Neural cell (in vitro differentiated cells): ENCODE measurements at regions not wholly inside any gene's neighbourhood (a gene's known extent, or its start where the extent isn't known, plus 50 kb on each side); places are given as distances from the start of the nearest gene placed in this dataset.
"Not testable (repeated sequence)": the region's sequence is repeated elsewhere in the genome, so short reads cannot be mapped to it uniquely, and the experiment has no call there.

ENCODE experiments used
- H2AFZ ChIP-seq: fragments of 200-600, 300-800 bp; sonication (generic), shearing (Covaris generic); 2 replicates; pipeline ENCODE4 v1.6.0; 2014; ENCODE audit warnings: low read depth, mild to moderate bottlenecking, antibody characterized with exemption, low read length, moderate library complexity
- H3F3A ChIP-seq: fragments of 200-600 bp; shearing (Covaris generic); 2 replicates; pipeline ENCODE4 v1.6.1; 2016; ENCODE audit warnings: mild to moderate bottlenecking, moderate library complexity, mixed read lengths, antibody characterized with exemption, low read length; ENCODE audit not compliant: insufficient read depth, poor library complexity, severe bottlenecking
- H3K27ac ChIP-seq: fragments of 200-600, 300-800 bp; sonication (generic), shearing (Covaris generic); 2 replicates; pipeline ENCODE4 v1.5.1; 2014; ENCODE audit warnings: mild to moderate bottlenecking, low read length, moderate library complexity
- H3K27me3 ChIP-seq: fragments of 300-800, 200-600 bp; sonication (generic), shearing (Covaris generic); 2 replicates; pipeline ENCODE4 v1.6.0; 2014; ENCODE audit warnings: mild to moderate bottlenecking, low read depth, low read length, moderate library complexity; ENCODE audit not compliant: insufficient read depth
- H3K36me3 ChIP-seq: fragments of 300-800, 200-600 bp; sonication (generic), shearing (Covaris generic); 2 replicates; pipeline ENCODE4 v1.5.1; 2014; ENCODE audit warnings: mild to moderate bottlenecking, antibody characterized with exemption, low read length, moderate library complexity; ENCODE audit not compliant: insufficient read depth
- H3K4me2 ChIP-seq: fragments of 300-800, 200-600 bp; sonication (generic), shearing (Covaris generic); 2 replicates; pipeline ENCODE4 v1.6.0; 2014; ENCODE audit warnings: mild to moderate bottlenecking, low read length
- H3K4me3 ChIP-seq: fragments of 300-800, 200-600 bp; sonication (generic), shearing (Covaris generic); 2 replicates; pipeline ENCODE4 v1.5.1; 2014; ENCODE audit warnings: mild to moderate bottlenecking, low read length, moderate library complexity
- H3K79me2 ChIP-seq: fragments of 200-600 bp; shearing (Covaris generic); replicated peaks from 2 replicates; pipeline ENCODE4 v1.6.0; 2014; ENCODE audit warnings: mild to moderate bottlenecking, low read length, moderate library complexity; ENCODE audit not compliant: insufficient read depth
- H3K9ac ChIP-seq: fragments of 300-800, 200-600 bp; sonication (generic), shearing (Covaris generic); 2 replicates; pipeline ENCODE4 v1.6.1; 2016; ENCODE audit warnings: mild to moderate bottlenecking, low read length, mixed read lengths
- H3K9me2 ChIP-seq: fragments of 200-600 bp; shearing (Covaris generic); 2 replicates; pipeline ENCODE4 v1.6.1; 2016; ENCODE audit warnings: mild to moderate bottlenecking, low read length, mixed read lengths; ENCODE audit not compliant: insufficient read depth
- H3K9me3 ChIP-seq: fragments of 200-600, 300-800 bp; sonication (generic), shearing (Covaris generic); 2 replicates; pipeline ENCODE4 v1.6.1; 2016; ENCODE audit warnings: mild to moderate bottlenecking, mixed run types, low read length, moderate library complexity, mixed read lengths
- H4K20me1 ChIP-seq: fragments of 200-600 bp; shearing (Covaris generic); 2 replicates; pipeline ENCODE4 v1.6.1; 2016; ENCODE audit warnings: mild to moderate bottlenecking, mixed run types; ENCODE audit not compliant: insufficient read depth
- EP300 ChIP-seq: fragments of 450-650 bp; conservative IDR thresholded peaks from 2 replicates; pipeline ENCODE4 v1.6.1; 2014; ENCODE audit warnings: antibody characterized with exemption, mild to moderate bottlenecking, moderate library complexity; ENCODE audit not compliant: poor library complexity, severe bottlenecking
- EZH2 ChIP-seq: fragments of 200-600, 300-800 bp; shearing (Covaris generic), sonication (generic); IDR thresholded peaks from 2 replicates; pipeline ENCODE4 v1.6.1; 2014; ENCODE audit warnings: antibody characterized with exemption, low read length, borderline replicate concordance, mild to moderate bottlenecking; ENCODE audit not compliant: insufficient read depth, poor library complexity, severe bottlenecking
- MXI1 ChIP-seq: fragments of 450-650 bp; conservative IDR thresholded peaks from 2 replicates; pipeline ENCODE4 v1.6.1; 2014; ENCODE audit warnings: antibody characterized with exemption, mild to moderate bottlenecking; ENCODE audit not compliant: poor library complexity, severe bottlenecking
- POLR2AphosphoS5 ChIP-seq: IDR thresholded peaks from 2 replicates; pipeline ENCODE4 v1.6.1; 2012
- RAD21 ChIP-seq: fragments of 450-650 bp; conservative IDR thresholded peaks from 2 replicates; pipeline ENCODE4 v1.6.1; 2014; ENCODE audit warnings: antibody characterized with exemption, mild to moderate bottlenecking, moderate library complexity
- SMC3 ChIP-seq: fragments of 450-650 bp; conservative IDR thresholded peaks from 2 replicates; pipeline ENCODE4 v1.6.1; 2014; ENCODE audit warnings: antibody characterized with exemption, mild to moderate bottlenecking, moderate library complexity; ENCODE audit not compliant: poor library complexity
- TAF1 ChIP-seq: IDR thresholded peaks from 2 replicates; pipeline ENCODE4 v1.6.1; 2012; ENCODE audit warnings: low read depth
- TF ChIP-seq, protein P1 (sequence below): IDR thresholded peaks from 2 replicates; pipeline ENCODE4 v1.6.1; 2012; ENCODE audit warnings: borderline replicate concordance
- TF ChIP-seq, protein P2 (sequence below): fragments of 450-650 bp; IDR thresholded peaks from 2 replicates; pipeline ENCODE4 v1.5.1; 2014; ENCODE audit warnings: antibody characterized with exemption, mild to moderate bottlenecking, moderate library complexity; ENCODE audit not compliant: poor library complexity, severe bottlenecking

DNA sequence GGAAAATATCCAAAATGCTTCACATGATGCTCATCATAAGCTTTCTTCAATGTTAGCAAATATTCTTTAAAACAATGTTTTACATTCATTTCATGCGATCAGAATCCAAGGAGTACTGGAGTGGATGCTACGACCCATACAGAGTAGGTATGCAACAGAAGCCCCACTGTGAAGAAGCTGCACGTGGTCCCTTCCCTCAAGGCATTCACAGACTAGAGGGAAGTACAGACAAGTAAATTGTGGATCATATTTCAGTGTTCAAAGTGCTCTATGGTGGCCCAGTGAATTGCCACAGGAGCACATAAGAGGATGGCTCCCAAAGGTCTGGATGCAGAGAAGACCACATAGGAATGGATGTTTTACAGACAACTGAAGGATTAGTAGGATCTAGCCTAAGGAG is 789.9 kb downstream of the IGSF11 start:
- Histone ChIP-seq H2AFZ (no peak overlapping the region), H3K36me3 (no peaks in the 10 kb centered on the region), H3K79me2 (no peaks in the 10 kb centered on the region), H3K9me2 (no peaks in the 10 kb centered on the region), H4K20me1 (no peaks in the 10 kb centered on the region), H3K27me3 (no peaks in the 10 kb centered on the region), H3K9ac (no peak overlapping the region), H3K9me3 (no peaks in the 10 kb centered on the region), H3K27ac (no peak overlapping the region), H3K4me3 (no peak overlapping the region), H3F3A (no peaks in the 10 kb centered on the region), H3K4me2 (no peak overlapping the region)
- TF ChIP-seq RAD21 (no peak), POLR2AphosphoS5 (no peak), SMC3 (no peak), EZH2 (no peak), TAF1 (no peak), EP300 (no peak), MXI1 (no peak)
- TF ChIP-seq, protein P1, sequence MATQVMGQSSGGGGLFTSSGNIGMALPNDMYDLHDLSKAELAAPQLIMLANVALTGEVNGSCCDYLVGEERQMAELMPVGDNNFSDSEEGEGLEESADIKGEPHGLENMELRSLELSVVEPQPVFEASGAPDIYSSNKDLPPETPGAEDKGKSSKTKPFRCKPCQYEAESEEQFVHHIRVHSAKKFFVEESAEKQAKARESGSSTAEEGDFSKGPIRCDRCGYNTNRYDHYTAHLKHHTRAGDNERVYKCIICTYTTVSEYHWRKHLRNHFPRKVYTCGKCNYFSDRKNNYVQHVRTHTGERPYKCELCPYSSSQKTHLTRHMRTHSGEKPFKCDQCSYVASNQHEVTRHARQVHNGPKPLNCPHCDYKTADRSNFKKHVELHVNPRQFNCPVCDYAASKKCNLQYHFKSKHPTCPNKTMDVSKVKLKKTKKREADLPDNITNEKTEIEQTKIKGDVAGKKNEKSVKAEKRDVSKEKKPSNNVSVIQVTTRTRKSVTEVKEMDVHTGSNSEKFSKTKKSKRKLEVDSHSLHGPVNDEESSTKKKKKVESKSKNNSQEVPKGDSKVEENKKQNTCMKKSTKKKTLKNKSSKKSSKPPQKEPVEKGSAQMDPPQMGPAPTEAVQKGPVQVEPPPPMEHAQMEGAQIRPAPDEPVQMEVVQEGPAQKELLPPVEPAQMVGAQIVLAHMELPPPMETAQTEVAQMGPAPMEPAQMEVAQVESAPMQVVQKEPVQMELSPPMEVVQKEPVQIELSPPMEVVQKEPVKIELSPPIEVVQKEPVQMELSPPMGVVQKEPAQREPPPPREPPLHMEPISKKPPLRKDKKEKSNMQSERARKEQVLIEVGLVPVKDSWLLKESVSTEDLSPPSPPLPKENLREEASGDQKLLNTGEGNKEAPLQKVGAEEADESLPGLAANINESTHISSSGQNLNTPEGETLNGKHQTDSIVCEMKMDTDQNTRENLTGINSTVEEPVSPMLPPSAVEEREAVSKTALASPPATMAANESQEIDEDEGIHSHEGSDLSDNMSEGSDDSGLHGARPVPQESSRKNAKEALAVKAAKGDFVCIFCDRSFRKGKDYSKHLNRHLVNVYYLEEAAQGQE: no peak
- TF ChIP-seq, protein P2, sequence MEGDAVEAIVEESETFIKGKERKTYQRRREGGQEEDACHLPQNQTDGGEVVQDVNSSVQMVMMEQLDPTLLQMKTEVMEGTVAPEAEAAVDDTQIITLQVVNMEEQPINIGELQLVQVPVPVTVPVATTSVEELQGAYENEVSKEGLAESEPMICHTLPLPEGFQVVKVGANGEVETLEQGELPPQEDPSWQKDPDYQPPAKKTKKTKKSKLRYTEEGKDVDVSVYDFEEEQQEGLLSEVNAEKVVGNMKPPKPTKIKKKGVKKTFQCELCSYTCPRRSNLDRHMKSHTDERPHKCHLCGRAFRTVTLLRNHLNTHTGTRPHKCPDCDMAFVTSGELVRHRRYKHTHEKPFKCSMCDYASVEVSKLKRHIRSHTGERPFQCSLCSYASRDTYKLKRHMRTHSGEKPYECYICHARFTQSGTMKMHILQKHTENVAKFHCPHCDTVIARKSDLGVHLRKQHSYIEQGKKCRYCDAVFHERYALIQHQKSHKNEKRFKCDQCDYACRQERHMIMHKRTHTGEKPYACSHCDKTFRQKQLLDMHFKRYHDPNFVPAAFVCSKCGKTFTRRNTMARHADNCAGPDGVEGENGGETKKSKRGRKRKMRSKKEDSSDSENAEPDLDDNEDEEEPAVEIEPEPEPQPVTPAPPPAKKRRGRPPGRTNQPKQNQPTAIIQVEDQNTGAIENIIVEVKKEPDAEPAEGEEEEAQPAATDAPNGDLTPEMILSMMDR: no peak

DNA sequence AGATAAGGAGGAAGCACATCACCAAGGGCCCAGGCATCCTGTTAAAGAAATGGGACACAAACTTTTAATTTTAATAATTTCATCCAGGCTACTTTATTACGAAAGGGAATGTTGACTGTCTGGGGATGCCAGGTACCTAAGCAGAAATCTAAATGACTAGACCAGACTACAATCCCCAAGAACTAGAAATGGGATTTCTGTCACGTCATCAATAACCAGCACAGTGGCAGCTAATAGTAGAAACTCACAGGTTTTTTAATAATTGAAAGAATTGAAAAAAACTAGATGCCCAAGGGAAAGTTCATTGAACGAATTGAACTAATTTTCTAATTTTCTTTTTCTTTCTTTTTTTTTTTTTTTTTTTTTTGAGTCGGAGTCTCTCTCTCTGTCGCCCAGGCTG is 789.3 kb downstream of the IGSF11 start:
- Histone ChIP-seq H4K20me1 (no peaks in the 10 kb centered on the region), H3K27me3 (no peaks in the 10 kb centered on the region), H3K9me3 (no peaks in the 10 kb centered on the region), H3F3A (no peaks in the 10 kb centered on the region), H3K79me2 (no peaks in the 10 kb centered on the region), H3K9me2 (no peaks in the 10 kb centered on the region), H2AFZ (no peak overlapping the region), H3K27ac (no peak overlapping the region), H3K4me3 (no peak overlapping the region), H3K9ac (no peak overlapping the region), H3K4me2 (no peak overlapping the region), H3K36me3 (no peaks in the 10 kb centered on the region)
- TF ChIP-seq EZH2 (no peak), MXI1 (no peak), POLR2AphosphoS5 (no peak), EP300 (no peak), SMC3 (no peak)
- TF ChIP-seq, protein P1: no peak

DNA sequence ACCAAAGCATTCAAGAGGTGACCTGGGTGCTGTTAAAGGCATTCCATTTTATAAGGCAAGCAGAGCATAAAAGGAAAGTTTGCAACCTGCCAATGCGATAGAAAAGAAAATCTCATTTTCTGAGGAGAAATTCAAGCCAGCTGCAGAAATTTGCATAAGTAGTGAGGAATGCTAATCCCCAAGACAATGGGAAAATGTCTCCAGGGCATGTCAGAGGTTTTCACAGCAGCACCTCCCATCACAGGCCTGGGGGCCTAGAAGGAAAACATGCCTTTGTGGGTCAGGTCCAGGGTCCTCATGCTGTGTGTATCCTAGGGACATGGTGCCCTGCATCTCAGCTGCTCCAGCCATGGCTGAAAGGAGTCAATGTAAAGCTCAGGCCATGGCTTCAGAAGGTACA is 775.8 kb downstream of the IGSF11 start:
- H3K4me2 ChIP-seq, H3K9ac ChIP-seq, H4K20me1 ChIP-seq, H3K36me3 ChIP-seq, H3K79me2 ChIP-seq, H3F3A ChIP-seq, H3K4me3 ChIP-seq, H3K9me2 ChIP-seq, H2AFZ ChIP-seq, H3K27me3 ChIP-seq, H3K9me3 ChIP-seq, H3K27ac ChIP-seq: not testable (repeated sequence)
